HFFc6 (cell line): ENCODE measurements at regions not wholly inside any gene's neighbourhood (a gene's known extent, or its start where the extent isn't known, plus 50 kb on each side); places are given as distances from the start of the nearest gene placed in this dataset.

ENCODE experiments used
- DNase-seq: peaks from one replicate; pipeline ENCODE4 v3.0.0-alpha.2; 2018
- H3K27ac Mint-ChIP-seq: 2 replicates; pipeline ENCODE4 v1.8.0; 2020; ENCODE audit warnings: mild to moderate bottlenecking, mixed read lengths
- H3K27me3 Mint-ChIP-seq: 2 replicates; pipeline ENCODE4 v1.8.0; 2021; ENCODE audit warnings: mild to moderate bottlenecking, moderate library complexity, mixed read lengths; ENCODE audit not compliant: insufficient read depth
- H3K36me3 Mint-ChIP-seq: 2 replicates; pipeline ENCODE4 v1.8.0; 2021; ENCODE audit warnings: low read depth, mixed read lengths
- H3K4me1 Mint-ChIP-seq: 2 replicates; pipeline ENCODE4 v1.8.0; 2020; ENCODE audit warnings: low read depth, mixed read lengths
- H3K4me3 Mint-ChIP-seq: 2 replicates; pipeline ENCODE4 v1.8.0; 2020; ENCODE audit warnings: mild to moderate bottlenecking, moderate library complexity, mixed read lengths
- H3K9me3 Mint-ChIP-seq: 2 replicates; pipeline ENCODE4 v1.8.0; 2020; ENCODE audit warnings: mild to moderate bottlenecking, mixed read lengths
- TF ChIP-seq, protein P1 (sequence below): fragments of 200-600 bp; sonication (generic); IDR thresholded peaks from 2 replicates; pipeline ENCODE4 v1.5.0; 2021; ENCODE audit warnings: antibody characterized with exemption, mild to moderate bottlenecking

DNA sequence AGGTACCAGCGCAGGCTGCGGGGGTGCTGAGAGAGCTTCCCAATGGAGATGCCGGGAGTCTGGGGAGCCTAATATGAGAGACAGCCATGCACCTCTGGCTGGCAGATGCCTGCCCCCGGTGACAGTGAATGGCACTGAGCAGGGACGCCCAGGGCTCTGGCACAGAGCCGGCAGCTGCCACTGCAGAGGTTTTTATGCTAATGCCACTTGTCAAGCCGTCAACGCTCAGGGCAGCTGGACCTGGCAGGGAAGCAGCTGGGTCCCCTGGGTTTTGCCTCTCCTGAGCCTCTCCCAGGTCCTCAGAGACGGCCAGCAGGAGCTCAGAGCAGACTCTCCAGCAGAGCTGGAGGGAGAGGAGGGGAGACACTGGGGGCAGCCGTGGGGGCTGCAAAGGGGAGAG is 573.6 kb downstream of the BUD13 start:
- Mint-ChIP-seq H3K27me3 (peaks cover 6% of the 10 kb centered on the region), H3K9me3 (peaks cover 50% of the 10 kb centered on the region), H3K4me1 (no peaks in the 10 kb centered on the region), H3K36me3 (peaks cover 5% of the 10 kb centered on the region; the same call in 1 of the 2 replicates), H3K27ac (no peak overlapping the region), H3K4me3 (no peak overlapping the region)
- DNase-seq, result no peak
- TF ChIP-seq, protein P1, sequence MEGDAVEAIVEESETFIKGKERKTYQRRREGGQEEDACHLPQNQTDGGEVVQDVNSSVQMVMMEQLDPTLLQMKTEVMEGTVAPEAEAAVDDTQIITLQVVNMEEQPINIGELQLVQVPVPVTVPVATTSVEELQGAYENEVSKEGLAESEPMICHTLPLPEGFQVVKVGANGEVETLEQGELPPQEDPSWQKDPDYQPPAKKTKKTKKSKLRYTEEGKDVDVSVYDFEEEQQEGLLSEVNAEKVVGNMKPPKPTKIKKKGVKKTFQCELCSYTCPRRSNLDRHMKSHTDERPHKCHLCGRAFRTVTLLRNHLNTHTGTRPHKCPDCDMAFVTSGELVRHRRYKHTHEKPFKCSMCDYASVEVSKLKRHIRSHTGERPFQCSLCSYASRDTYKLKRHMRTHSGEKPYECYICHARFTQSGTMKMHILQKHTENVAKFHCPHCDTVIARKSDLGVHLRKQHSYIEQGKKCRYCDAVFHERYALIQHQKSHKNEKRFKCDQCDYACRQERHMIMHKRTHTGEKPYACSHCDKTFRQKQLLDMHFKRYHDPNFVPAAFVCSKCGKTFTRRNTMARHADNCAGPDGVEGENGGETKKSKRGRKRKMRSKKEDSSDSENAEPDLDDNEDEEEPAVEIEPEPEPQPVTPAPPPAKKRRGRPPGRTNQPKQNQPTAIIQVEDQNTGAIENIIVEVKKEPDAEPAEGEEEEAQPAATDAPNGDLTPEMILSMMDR, result no peak

DNA sequence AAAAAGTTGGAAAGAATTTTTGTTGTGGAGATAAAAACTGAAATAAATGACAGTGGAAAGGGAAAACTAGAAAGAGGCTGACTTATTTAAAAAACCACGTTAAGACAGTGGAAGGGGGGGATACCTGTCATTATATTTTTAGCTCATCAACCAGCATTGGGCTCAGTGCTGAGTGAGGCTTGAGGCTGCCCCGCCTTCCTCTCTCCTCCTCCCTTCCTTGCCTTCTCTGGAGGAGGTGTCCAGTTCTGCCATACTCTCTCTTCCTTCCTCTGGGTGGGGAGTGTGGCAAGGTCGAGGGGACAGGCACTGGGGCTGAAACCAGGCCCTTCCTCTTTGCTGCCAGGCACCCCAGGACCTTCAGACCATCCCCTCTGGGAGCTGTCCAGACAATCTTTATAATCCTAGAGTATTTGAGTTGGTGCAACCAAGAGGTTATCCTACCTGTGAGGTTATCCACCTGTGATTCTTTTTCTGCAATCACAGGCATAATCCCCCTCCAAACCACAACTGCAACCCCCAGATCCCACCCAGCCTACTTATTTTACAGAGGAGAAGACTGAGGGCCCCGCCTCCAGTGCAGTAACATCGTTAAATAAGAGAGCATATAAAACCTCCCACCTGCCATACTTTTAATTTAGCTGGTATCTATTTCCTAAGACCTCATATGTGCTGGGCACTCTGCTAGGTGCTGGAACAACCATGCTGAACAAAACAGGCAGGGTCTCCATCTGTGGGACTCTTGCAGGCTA is 578.5 kb downstream of the BUD13 start:
- H3K36me3 Mint-ChIP-seq, result peaks cover 5% of the 10 kb centered on the region; the same call in 1 of the 2 replicates
- H3K27ac Mint-ChIP-seq, result no peak overlapping the region
- TF ChIP-seq, protein P1, result no peak
- peaks cover 39% of the 10 kb centered on the region for H3K9me3 Mint-ChIP-seq
- no peaks in the 10 kb centered on the region for H3K4me1 Mint-ChIP-seq
- no peak for DNase-seq
- no peak overlapping the region for H3K4me3 Mint-ChIP-seq
- peaks cover 6% of the 10 kb centered on the region for H3K27me3 Mint-ChIP-seq

DNA sequence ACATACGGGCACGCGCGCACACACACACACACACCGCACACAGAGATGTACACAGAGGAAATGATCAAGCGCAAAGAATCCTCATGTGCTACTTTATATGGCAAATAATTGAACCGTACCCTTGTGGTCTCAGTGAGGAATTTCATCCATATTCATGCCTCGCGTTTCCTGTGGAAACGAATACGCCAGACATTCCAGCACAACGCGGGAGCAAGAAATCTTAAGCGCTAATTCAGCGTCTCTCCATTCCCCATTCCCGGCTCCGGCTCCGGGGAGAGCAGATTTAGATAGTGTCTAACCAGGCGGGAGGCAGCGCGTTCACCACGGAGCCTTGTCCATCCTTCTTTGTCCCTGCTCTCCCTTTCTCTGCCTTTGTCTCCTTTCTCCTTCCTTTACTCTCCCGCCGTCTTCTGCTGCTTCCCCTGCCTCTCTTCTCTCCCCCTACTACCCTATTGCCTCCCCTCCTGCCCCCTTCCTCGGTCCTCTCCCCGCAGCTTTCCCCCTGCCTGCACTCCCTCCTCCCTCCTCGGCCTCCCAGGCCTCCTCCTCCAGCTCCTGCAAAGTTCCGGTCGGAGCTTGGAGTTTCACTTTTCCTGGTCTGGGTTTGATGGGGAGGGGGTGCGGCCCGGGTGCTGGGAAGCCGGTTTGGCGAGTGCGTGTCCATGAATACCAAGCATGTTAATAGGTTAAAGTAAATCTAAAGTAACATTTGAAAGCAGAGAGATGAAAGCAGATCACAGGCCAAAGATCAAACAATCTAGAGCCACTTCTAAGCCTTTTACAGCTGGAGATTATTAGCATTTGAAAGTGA is 579.3 kb downstream of the BUD13 start:
- TF ChIP-seq, protein P1, result no peak
- Mint-ChIP-seq H3K27me3 (peaks cover 4% of the 10 kb centered on the region), H3K4me1 (no peaks in the 10 kb centered on the region), H3K36me3 (peaks cover 5% of the 10 kb centered on the region; the same call in 1 of the 2 replicates), H3K27ac (no peak overlapping the region), H3K4me3 (no peak overlapping the region), H3K9me3 (peaks cover 39% of the 10 kb centered on the region)
- DNase-seq, result no peak

DNA sequence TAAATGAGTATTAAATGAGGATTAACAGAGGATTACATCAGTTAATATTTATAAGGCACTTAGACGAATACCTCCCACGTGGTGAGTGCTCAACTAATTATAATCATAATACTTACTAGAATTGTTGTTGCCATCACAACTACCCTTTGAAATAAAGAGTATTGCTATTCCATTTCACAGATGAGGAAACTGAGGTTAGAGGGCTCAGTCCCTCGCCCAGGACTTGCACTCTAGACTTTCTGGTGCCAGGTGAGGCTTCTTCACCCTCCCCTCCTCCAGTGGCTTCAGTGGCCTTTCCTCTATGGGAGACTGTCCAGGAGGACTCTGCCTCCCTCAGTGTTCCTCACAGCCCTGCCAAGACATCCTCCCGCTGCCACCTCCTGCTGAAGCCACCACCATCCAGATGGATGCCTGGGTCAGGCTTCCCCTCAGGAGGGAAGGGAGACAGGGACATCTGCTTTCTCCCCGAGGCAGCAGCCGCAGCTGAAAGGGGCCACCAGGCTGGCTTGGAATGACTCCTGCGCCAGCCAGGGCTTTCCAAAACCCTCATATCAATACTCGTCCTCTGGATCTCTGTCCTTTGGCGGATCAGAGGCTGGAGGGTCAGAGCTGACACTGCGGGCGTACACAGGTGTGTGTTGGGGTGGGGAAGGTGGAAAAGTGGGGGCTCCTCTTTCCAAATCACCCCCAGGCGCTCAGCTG is 580.1 kb downstream of the BUD13 start:
- TF ChIP-seq, protein P1, result no peak
- no peak for DNase-seq
- Mint-ChIP-seq H3K27ac (no peak overlapping the region), H3K27me3 (peaks cover 3% of the 10 kb centered on the region; the same call in 1 of the 2 replicates), H3K4me3 (no peak overlapping the region), H3K36me3 (peaks cover 5% of the 10 kb centered on the region; the same call in 1 of the 2 replicates), H3K4me1 (no peaks in the 10 kb centered on the region), H3K9me3 (peaks cover 46% of the 10 kb centered on the region)

DNA sequence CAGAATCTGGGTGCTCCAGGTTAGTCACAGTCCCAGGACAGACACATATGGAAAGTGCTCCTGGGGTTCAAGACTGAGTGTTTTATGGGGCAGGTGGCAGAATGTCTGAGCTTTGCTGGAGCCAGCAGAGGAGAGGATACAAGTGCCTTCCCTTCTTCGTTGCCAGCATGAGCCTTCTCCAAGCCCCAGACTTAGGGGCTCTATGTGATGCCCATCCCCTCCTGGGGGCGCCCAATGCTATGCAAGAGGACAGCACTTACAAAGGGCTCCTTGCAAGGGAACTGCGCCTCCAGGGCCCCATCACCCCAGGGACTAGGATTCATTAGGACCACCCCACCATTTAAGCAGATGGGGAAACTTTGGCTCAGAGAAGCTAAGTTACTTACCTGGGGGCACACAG is 581.9 kb downstream of the BUD13 start:
- TF ChIP-seq, protein P1, result no peak
- Mint-ChIP-seq H3K27ac (no peak overlapping the region), H3K9me3 (peaks cover 38% of the 10 kb centered on the region), H3K4me3 (no peak overlapping the region), H3K27me3 (peaks cover 3% of the 10 kb centered on the region; the same call in 1 of the 2 replicates), H3K4me1 (no peaks in the 10 kb centered on the region), H3K36me3 (peaks cover 6% of the 10 kb centered on the region)
- no peak for DNase-seq
